ENCODE measurements at regions not wholly inside any gene's neighbourhood (a gene's known extent, or its start where the extent isn't known, plus 50 kb on each side); places are given as distances from the start of the nearest gene placed in this dataset.

DNA sequence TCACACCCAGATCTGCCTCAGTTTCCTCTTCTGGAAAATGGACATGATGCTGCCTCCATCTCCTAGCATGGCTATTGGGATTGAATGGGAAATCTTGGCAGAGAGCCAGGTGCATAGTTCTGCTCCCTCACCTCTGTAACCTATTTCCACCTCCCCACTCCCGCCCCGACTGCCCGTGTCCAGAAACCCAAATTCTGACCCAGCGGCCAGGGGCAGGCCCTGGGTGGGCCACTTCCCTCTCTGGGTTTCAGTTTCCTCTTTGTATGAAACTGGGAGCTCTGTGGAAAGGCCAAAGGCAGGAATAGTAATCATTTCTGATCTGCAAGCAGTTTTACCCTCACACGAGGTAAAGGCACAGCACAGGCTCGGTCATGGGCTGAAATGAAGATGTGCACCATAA, 74.1 kb upstream of the DUSP5 start:
- H3K4me3 ChIP-seq (ENCODE audit: low read length) = no peak overlapping the region
- WGBS (ENCODE audit: insufficient coverage, low lambda C conversion rate) = no CpG with 5 or more reads among the region's 6 CpGs
- H3K27me3 ChIP-seq (ENCODE audit: control insufficient read depth, insufficient read depth, low read length) = no peaks in the 10 kb centered on the region
- no peaks in the 10 kb centered on the region for H3K36me3 ChIP-seq (ENCODE audit: control insufficient read depth, insufficient read depth, low read length)
- H3K4me1 ChIP-seq (ENCODE audit: control insufficient read depth, insufficient read depth, low read length) = no peaks in the 10 kb centered on the region
- H3K27ac ChIP-seq (ENCODE audit: low read length) = no peak overlapping the region
- DNase-seq = no peak
- no peaks in the 10 kb centered on the region for H3K9me3 ChIP-seq (ENCODE audit: control insufficient read depth, low read depth, low read length)

DNA sequence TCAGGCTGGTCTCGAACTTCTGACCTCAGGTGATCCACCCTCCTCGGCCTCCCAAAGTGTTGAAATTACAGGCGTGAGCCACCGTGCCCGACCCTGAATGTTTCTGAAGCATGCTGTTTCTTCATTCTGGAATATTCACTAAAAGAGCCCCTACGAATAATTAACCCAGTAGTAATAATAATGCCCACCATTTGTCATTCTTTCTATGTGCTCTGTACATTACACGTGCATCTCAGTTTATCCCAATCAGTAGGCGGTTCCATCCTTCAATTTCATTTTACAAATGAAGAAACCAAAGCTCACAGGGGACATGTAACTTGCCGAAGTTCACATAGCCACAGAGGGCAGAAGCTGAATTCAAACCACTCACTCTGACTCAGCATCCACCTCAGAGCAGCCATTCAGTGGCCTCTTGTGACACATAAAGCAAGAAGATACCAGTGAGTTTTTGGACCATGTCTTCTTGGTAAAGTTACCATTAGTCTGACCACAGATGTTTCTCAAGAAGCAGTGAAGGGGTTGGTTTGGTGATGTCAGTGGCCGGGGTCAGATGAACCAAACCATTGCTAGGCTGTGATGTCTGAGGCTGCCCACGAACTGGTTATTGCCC, 71.9 kb upstream of the DUSP5 start:
- Histone ChIP-seq H3K4me1 (ENCODE audit: control insufficient read depth, insufficient read depth, low read length) (no peaks in the 10 kb centered on the region), H3K27me3 (ENCODE audit: control insufficient read depth, insufficient read depth, low read length) (no peaks in the 10 kb centered on the region), H3K9me3 (ENCODE audit: control insufficient read depth, low read depth, low read length) (no peaks in the 10 kb centered on the region), H3K36me3 (ENCODE audit: control insufficient read depth, insufficient read depth, low read length) (no peaks in the 10 kb centered on the region), H3K27ac (ENCODE audit: low read length) (no peak overlapping the region), H3K4me3 (ENCODE audit: low read length) (no peak overlapping the region)
- WGBS (ENCODE audit: insufficient coverage, low lambda C conversion rate) = 80% methylated on average over 2 of the region's 11 CpGs
- DNase-seq = peak in 1 of 2 donors; percentile 26

DNA sequence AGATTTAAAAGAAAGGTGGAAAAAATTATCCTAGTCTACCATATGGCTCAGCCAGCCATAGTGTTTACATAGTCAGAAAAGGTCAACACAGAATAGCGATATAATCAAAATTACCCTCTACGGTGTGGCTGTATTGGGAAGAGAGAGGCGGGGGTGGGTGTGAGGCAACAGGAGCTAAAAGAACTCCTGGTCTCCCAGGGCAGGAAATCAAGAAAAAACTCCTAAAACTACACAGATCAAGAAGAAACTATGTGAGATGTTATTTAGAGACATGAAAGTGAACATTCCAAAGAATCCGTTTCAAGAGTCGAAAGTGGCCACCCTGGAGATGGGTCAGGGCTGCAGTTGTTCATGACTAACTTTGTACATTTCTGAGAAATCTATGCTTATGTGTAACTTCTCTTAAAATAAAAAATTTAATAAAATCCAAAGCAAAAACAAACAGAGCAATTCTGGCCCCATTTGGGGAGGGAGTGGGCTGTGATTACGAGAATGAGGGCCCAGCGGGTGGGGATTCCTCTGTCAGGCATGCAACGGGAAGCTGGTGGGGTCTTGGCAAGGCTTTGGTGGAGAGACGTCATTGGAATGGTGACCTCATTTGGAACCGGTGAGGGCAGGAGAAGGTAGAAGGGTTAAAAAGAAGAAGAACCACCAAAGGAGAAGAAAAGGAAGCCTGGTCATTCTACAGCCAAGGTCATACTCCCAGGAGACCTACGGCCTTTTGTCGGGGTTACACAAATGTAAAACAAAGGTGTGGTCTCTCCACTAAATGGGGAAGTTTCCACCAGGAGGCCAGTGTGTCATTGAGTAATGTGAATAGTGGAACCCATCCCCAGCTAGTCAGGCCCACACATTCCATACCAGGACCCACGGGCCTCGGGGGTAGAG, 71.2 kb upstream of the DUSP5 start:
- DNase-seq = peak in 1 of 2 donors; percentile 37
- Histone ChIP-seq H3K4me1 (ENCODE audit: control insufficient read depth, insufficient read depth, low read length) (no peaks in the 10 kb centered on the region), H3K36me3 (ENCODE audit: control insufficient read depth, insufficient read depth, low read length) (no peaks in the 10 kb centered on the region), H3K9me3 (ENCODE audit: control insufficient read depth, low read depth, low read length) (no peaks in the 10 kb centered on the region), H3K27ac (ENCODE audit: low read length) (no peak overlapping the region), H3K4me3 (ENCODE audit: low read length) (no peak overlapping the region), H3K27me3 (ENCODE audit: control insufficient read depth, insufficient read depth, low read length) (no peaks in the 10 kb centered on the region)
- WGBS (ENCODE audit: insufficient coverage, low lambda C conversion rate) = 90% methylated on average over 2 of the region's 14 CpGs

DNA sequence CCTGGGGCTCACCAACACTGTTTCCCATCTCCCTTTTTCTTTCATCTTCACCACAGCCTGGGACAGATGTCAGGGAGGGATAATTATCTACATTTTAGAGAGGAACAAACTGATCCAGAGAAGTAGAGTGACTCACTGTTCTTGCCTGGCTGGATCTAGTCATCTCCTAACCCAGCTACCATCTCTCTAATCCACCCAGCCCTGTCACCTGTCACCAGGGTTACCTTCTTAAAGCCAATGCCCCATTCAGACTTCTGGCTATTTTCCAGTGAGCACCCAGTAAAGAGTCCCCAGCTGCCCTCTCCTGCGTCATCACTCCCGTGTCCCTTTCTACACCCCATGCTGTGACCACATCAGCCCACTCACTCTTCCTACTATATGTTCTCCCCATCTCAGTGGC, 68.4 kb upstream of the DUSP5 start:
- no peak overlapping the region for H3K4me3 ChIP-seq (ENCODE audit: low read length)
- H3K27ac ChIP-seq (ENCODE audit: low read length) = no peak overlapping the region
- H3K4me1 ChIP-seq (ENCODE audit: control insufficient read depth, insufficient read depth, low read length) = no peaks in the 10 kb centered on the region
- no peaks in the 10 kb centered on the region for H3K9me3 ChIP-seq (ENCODE audit: control insufficient read depth, low read depth, low read length)
- H3K36me3 ChIP-seq (ENCODE audit: control insufficient read depth, insufficient read depth, low read length) = no peaks in the 10 kb centered on the region
- H3K27me3 ChIP-seq (ENCODE audit: control insufficient read depth, insufficient read depth, low read length) = no peaks in the 10 kb centered on the region
- WGBS (ENCODE audit: insufficient coverage, low lambda C conversion rate) = 83% methylated on average over 1 of the region's 2 CpGs
- DNase-seq = no peak

DNA sequence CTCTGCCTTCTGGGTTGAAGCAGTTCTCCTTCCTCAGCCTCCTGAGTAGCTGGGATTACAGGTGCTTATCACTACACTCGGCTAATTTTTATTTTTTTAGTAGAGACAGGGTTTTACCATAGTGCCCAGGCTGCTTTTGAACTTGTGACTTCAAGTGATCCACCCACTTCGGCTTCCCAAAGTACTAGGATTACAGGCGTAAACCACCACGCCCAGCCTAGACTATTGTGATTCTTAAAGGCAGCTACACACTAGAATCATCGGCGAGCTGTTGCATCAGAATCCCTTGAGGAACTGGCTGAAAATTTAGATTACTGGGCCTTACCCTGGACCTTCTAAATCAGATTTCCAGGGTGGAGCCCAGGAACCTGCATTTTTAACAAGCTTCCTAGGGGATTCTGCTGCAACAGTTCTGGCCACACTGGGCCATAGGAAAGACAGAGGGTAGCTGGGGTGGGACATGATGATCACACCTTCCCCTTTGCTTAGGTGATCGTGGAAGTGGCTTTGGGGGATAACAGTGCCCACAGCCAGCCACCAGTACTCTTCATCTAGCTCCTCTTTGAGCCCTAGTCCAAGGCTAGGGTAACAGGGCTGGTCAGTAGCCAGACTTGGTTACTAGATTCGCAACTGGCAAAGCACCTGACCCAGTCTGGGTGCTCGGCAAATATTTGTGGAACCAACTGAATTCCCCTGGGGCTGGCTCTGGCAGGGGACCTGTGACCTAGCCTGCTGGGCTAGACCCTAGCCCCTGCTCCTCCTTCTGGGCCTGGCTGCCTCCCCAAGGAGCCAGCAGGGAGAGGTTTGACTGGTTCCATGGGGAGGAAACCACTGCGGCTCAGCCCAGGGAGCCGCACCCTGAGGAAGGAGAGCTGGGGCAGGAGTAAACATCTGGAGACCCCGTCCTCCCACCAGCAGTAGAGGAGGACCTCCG, 67.1 kb upstream of the DUSP5 start:
- no peaks in the 10 kb centered on the region for H3K27me3 ChIP-seq (ENCODE audit: control insufficient read depth, insufficient read depth, low read length)
- no peaks in the 10 kb centered on the region for H3K4me1 ChIP-seq (ENCODE audit: control insufficient read depth, insufficient read depth, low read length)
- WGBS (ENCODE audit: insufficient coverage, low lambda C conversion rate) = 33% methylated on average over 1 of the region's 13 CpGs
- no peaks in the 10 kb centered on the region for H3K9me3 ChIP-seq (ENCODE audit: control insufficient read depth, low read depth, low read length)
- no peaks in the 10 kb centered on the region for H3K36me3 ChIP-seq (ENCODE audit: control insufficient read depth, insufficient read depth, low read length)
- DNase-seq = no peak
- H3K27ac ChIP-seq (ENCODE audit: low read length) = no peak overlapping the region
- H3K4me3 ChIP-seq (ENCODE audit: low read length) = no peak overlapping the region

DNA sequence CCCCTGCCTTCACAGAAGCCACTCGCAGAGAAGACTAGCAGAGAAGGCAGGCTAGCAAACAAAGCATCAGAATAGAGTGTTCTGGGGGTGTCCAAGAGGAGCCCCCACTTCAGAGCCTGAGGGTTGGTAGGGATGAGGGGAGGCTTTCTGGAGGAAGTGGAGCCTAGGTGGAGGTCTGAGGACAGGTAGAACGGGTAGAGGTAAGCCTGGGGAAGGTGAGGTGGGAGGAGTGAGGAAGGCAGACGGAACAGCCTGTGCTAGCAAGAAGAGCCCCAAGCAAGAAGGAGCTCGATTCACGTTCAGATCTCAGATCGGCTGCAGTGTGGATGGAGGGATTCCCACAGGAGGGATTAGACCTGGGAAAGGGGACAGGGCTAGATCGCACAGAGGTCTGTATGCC, 66.0 kb upstream of the DUSP5 start:
- Histone ChIP-seq H3K27ac (ENCODE audit: low read length) (no peak overlapping the region), H3K27me3 (ENCODE audit: control insufficient read depth, insufficient read depth, low read length) (no peaks in the 10 kb centered on the region), H3K9me3 (ENCODE audit: control insufficient read depth, low read depth, low read length) (no peaks in the 10 kb centered on the region), H3K4me1 (ENCODE audit: control insufficient read depth, insufficient read depth, low read length) (no peaks in the 10 kb centered on the region), H3K4me3 (ENCODE audit: low read length) (no peak overlapping the region), H3K36me3 (ENCODE audit: control insufficient read depth, insufficient read depth, low read length) (no peaks in the 10 kb centered on the region)
- DNase-seq = no peak
- WGBS (ENCODE audit: insufficient coverage, low lambda C conversion rate) = no CpG with 5 or more reads among the region's 7 CpGs

DNA sequence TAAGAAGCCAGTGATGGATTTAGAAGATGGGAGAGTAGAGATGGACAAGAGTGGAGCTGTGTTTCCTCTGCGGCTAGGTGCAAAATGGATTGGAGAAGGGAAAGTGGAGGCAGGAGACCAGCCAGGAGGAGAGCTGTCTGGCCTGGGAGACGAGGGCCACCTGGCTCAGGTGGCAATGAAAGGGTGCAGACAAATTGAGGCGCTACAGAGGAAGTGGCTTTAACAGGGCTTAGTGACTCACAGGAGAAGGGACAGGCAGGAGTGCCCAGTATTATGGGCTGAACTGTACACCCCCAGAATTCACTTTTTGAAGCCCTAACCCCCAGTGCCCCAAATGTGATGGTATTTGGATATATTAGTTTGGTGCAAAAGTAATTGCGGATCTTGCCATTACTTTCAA, 65.6 kb upstream of the DUSP5 start:
- DNase-seq = no peak
- Histone ChIP-seq H3K36me3 (ENCODE audit: control insufficient read depth, insufficient read depth, low read length) (no peaks in the 10 kb centered on the region), H3K4me3 (ENCODE audit: low read length) (no peak overlapping the region), H3K27ac (ENCODE audit: low read length) (no peak overlapping the region), H3K9me3 (ENCODE audit: control insufficient read depth, low read depth, low read length) (no peaks in the 10 kb centered on the region), H3K4me1 (ENCODE audit: control insufficient read depth, insufficient read depth, low read length) (no peaks in the 10 kb centered on the region), H3K27me3 (ENCODE audit: control insufficient read depth, insufficient read depth, low read length) (no peaks in the 10 kb centered on the region)
- WGBS (ENCODE audit: insufficient coverage, low lambda C conversion rate) = no CpG with 5 or more reads among the region's 4 CpGs

DNA sequence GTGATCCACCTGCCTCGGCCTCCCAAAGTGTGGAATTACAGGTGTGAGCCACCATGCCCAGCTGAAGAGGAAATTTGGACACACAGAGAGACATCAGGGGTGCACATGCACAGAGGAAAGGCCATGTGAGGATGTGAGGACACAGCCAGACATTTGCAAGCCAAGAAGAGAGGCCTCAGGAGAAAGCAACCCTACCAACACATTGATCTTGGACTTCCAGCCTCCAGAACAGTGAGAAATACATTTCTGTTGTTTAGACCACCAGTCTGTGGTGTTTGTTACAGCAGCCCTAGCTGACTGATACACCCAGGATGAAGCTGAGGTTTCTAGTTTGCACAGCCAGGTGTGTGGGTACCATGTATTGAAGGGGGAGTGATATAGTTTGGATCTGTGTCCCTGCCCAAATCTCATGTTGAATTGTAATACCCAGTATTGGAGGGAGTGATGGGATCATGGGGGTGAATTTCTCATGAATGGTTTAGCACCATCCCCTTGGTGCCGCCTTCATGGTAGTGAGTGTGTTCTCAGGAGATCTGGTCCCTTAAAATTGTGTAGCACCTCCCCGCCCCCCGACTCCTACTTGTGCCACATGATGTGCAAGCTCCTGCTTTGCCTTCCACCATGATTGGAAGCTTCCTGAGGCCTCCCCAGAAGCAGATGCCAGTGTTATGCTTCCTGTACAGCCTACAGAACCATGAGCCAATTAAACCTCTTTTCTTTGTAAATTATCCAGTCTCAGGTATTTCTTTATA, 64.7 kb upstream of the DUSP5 start:
- DNase-seq = no peak
- H3K27ac ChIP-seq (ENCODE audit: low read length) = no peak overlapping the region
- no CpG with 5 or more reads among the region's 4 CpGs for WGBS (ENCODE audit: insufficient coverage, low lambda C conversion rate)

DNA sequence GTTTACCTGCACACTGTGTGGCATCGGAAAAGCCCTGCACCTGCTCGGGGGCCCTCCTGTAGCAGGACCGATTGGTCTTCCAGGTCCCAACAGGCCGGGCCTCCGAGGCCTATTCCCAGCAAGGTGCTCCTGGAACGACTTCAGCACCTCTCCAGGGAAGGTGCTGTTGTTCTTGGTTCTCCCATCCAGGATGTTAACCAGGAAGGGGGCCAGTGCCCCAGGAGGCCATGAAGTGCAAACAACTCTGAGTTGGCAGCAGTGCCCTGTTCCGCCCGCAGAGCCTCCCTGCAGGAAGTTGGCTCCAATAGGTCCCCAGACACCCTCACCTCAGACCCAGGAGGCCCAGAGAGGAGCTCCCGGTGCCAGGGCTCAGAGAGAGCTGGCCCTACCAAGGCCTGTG, 64.0 kb upstream of the DUSP5 start:
- no peak for DNase-seq
- Histone ChIP-seq H3K27me3 (ENCODE audit: control insufficient read depth, insufficient read depth, low read length) (no peaks in the 10 kb centered on the region), H3K27ac (ENCODE audit: low read length) (no peak overlapping the region), H3K4me1 (ENCODE audit: control insufficient read depth, insufficient read depth, low read length) (no peaks in the 10 kb centered on the region), H3K9me3 (ENCODE audit: control insufficient read depth, low read depth, low read length) (no peaks in the 10 kb centered on the region), H3K4me3 (ENCODE audit: low read length) (no peak overlapping the region), H3K36me3 (ENCODE audit: control insufficient read depth, insufficient read depth, low read length) (no peaks in the 10 kb centered on the region)
- no CpG with 5 or more reads among the region's 9 CpGs for WGBS (ENCODE audit: insufficient coverage, low lambda C conversion rate)

More for the DNA sequence above, 64.7 kb upstream of the DUSP5 start:
- Histone ChIP-seq H3K36me3 (ENCODE audit: control insufficient read depth, insufficient read depth, low read length) (no peaks in the 10 kb centered on the region), H3K4me1 (ENCODE audit: control insufficient read depth, insufficient read depth, low read length) (no peaks in the 10 kb centered on the region), H3K27me3 (ENCODE audit: control insufficient read depth, insufficient read depth, low read length) (no peaks in the 10 kb centered on the region), H3K9me3 (ENCODE audit: control insufficient read depth, low read depth, low read length) (no peaks in the 10 kb centered on the region), H3K4me3 (ENCODE audit: low read length) (no peak overlapping the region)
